Peyer's patch (tissue), 4 donors: ENCODE measurements at regions not wholly inside any gene's neighbourhood (a gene's known extent, or its start where the extent isn't known, plus 50 kb on each side); places are given as distances from the start of the nearest gene placed in this dataset.
"Not testable (repeated sequence)": the region's sequence is repeated elsewhere in the genome, so short reads cannot be mapped to it uniquely, and the experiment has no call there.

Experiments used
- DNase-seq, 3 donors: peaks; one replicate each; pipeline ENCODE4 v3.0.0-alpha.2; 2017 to 2019
- H3K27ac ChIP-seq, 4 donors: fragments of 200-600 bp; sonication (generic); one replicate each; pipeline ENCODE4 v1.5.1; 2016 to 2019
- H3K27me3 ChIP-seq, 2 donors: fragments of 200-600 bp; sonication (generic); one replicate each; pipeline ENCODE4 v1.5.1; 2019
- H3K36me3 ChIP-seq, 3 donors: fragments of 200-600 bp; sonication (generic); one replicate each; pipeline ENCODE4 v1.5.1; 2016 to 2019
- H3K4me1 ChIP-seq, 4 donors: fragments of 200-600 bp; sonication (generic); one replicate each; pipeline ENCODE4 v1.5.1; 2016 to 2019
- H3K4me3 ChIP-seq, 4 donors: fragments of 200-600 bp; sonication (generic); 1 replicate in 3 of 4; 2 replicates in 1 of 4; pipeline ENCODE4 v1.5.1; 2016 to 2019; ENCODE audit warnings: mild to moderate bottlenecking in 1 of 4
- H3K9me3 ChIP-seq, 4 donors: fragments of 200-600 bp; sonication (generic); one replicate each; pipeline ENCODE4 v1.5.1; 2016 to 2019; ENCODE audit warnings: mild to moderate bottlenecking in 1 of 4
- POLR2A ChIP-seq, 2 donors: fragments of 450-650 bp; IDR thresholded peaks; one replicate each; pipeline ENCODE4 v1.5.1; 2017; ENCODE audit warnings: antibody characterized with exemption in 2 of 2, mild to moderate bottlenecking in 2 of 2, moderate library complexity in 2 of 2
- TF ChIP-seq, protein P1 (sequence below), 6 experiments: fragments of 450-650 bp in 4 of 6; fragments of 200-600 bp in 2 of 6; sonication (generic) in 1 of 6; IDR thresholded peaks; one replicate each; pipeline ENCODE4 v1.5.1; 2017 to 2019; ENCODE audit warnings: antibody characterized with exemption in 6 of 6, mild to moderate bottlenecking in 3 of 6, moderate library complexity in 1 of 6

DNA sequence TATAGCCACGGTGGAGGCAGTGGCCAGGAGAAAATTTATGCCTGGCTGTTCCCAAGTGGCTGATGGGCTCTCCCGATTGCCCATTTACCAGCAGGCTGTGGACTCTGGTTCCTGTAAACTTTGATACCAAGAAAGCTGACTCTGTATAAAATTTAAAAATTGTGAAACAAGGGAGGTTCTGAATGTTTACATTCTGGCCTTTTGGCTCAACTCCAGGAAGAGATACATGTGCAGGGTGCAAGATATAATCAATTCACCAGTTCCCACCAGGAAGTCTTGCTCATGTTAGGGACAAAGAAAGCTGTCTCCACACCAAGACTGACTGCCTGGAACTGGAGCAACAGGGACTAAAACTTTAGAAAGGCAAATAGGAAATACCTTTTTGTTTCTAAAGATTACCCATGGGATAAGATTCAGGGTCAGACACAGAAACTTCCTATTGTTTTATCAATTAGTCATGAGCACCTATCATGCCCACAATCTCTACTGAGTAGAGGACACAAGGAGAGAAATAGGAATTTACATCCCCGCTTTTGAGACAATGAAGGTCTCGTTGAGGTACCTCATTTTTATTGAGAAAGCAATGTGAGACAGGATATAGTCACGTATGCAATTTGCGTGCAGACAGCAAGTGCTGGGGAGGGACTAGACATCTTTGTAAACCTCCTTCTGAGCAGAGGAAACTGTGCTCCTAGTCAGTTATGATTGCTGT is 123.5 kb downstream of the LIPG start:
- H3K4me1 ChIP-seq = no peaks in the 10 kb centered on the region
- no peak for DNase-seq

DNA sequence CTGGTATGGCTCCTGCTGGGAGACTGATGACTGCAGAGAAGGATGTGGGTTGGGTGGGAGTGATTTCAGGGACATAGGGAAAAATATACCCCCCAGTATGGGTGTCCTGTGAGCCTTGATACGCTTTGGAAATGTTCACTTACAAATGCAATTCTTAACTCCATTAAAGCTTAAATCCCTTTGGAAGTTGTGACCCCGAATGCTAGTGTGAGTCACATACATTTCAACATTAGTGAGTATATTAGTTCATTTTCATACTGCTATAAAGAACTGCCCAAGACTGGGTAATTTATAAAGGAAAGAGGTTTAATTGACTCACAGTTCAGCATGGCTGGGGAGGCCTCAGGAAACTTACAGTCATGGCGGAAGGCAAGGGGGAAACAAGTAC is 120.9 kb downstream of the LIPG start:
- H3K4me1 ChIP-seq, H3K4me3 ChIP-seq, DNase-seq, H3K27me3 ChIP-seq, H3K9me3 ChIP-seq, H3K36me3 ChIP-seq, H3K27ac ChIP-seq: not testable (repeated sequence)

More for the DNA sequence above, 123.5 kb downstream of the LIPG start:
- no peak overlapping the region for H3K27ac ChIP-seq
- no peaks in the 10 kb centered on the region for H3K36me3 ChIP-seq
- H3K27me3 ChIP-seq = no peaks in the 10 kb centered on the region
- TF ChIP-seq, protein P1, sequence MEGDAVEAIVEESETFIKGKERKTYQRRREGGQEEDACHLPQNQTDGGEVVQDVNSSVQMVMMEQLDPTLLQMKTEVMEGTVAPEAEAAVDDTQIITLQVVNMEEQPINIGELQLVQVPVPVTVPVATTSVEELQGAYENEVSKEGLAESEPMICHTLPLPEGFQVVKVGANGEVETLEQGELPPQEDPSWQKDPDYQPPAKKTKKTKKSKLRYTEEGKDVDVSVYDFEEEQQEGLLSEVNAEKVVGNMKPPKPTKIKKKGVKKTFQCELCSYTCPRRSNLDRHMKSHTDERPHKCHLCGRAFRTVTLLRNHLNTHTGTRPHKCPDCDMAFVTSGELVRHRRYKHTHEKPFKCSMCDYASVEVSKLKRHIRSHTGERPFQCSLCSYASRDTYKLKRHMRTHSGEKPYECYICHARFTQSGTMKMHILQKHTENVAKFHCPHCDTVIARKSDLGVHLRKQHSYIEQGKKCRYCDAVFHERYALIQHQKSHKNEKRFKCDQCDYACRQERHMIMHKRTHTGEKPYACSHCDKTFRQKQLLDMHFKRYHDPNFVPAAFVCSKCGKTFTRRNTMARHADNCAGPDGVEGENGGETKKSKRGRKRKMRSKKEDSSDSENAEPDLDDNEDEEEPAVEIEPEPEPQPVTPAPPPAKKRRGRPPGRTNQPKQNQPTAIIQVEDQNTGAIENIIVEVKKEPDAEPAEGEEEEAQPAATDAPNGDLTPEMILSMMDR (IDR thresholded peaks at IDR 0.05) = no peak
- TF ChIP-seq POLR2A (IDR thresholded peaks at IDR 0.05) = no peak
- H3K9me3 ChIP-seq = no peaks in the 10 kb centered on the region
- H3K4me3 ChIP-seq = no peak overlapping the region

DNA sequence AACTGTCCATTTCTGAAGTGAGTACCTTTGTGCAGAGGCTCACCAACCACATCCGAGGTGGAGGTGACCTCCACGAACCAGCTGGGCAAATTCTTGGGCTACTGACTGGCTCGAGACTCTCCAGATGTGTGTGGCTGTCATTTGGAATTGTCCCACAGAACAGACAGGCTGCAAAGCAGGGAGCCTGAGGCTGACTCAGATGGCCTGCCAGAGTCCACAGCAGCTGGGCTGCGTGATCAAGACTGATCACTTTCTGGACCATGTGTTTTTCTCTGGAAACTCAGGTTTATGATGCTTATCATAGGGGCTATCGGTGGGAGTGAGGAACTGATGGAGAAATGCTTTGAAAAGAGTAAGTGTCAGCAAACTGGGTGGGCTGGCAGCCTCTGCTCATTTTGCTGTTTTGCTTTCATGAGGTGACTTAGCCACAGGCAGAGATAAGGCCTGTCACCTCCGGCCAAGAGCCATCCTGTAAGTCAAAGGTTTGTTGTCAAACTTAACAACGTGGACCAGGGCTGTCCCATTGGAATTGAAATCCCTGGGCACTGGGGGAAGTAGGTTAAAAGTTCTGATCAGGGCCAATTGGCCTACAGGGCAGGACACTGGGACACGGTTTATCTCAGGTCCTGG is 120.4 kb downstream of the LIPG start:
- Histone ChIP-seq H3K9me3 (no peaks in the 10 kb centered on the region), H3K27me3 (no peaks in the 10 kb centered on the region), H3K36me3 (no peaks in the 10 kb centered on the region), H3K4me3 (no peak overlapping the region), H3K4me1 (peaks cover 0 to 7% (median 0%) of the 10 kb centered on the region in 4 donors), H3K27ac (no peak overlapping the region)
- DNase-seq = no peak
- TF ChIP-seq POLR2A (IDR thresholded peaks at IDR 0.05) = no peak
- TF ChIP-seq, protein P1 (IDR thresholded peaks at IDR 0.05) = no peak

DNA sequence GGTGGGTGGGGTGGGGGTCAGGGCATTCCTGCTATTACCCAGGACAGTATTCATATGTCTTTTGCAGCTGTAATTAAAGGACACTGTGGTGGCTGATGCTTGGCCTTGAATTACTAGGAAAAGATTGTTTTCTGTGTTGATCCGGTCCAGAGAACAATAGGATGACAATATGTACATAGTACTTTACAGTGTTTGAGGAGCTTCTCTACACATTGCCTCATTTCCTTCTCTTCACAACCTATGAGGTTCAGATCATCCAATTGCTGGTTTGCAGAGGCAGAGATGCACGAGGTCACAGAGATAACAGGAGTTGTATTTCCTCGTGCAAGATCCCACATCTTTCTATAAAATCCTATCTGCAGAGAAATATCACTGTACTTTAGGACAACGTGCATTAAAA is 119.5 kb downstream of the LIPG start:
- Histone ChIP-seq H3K27me3 (no peaks in the 10 kb centered on the region), H3K36me3 (no peaks in the 10 kb centered on the region), H3K27ac (no peak overlapping the region), H3K9me3 (no peaks in the 10 kb centered on the region), H3K4me3 (no peak overlapping the region), H3K4me1 (peaks cover 0 to 7% (median 0%) of the 10 kb centered on the region in 4 donors)
- no peak for DNase-seq
- no peak for TF ChIP-seq POLR2A (IDR thresholded peaks at IDR 0.05)
- TF ChIP-seq, protein P1 (IDR thresholded peaks at IDR 0.05) = no peak

DNA sequence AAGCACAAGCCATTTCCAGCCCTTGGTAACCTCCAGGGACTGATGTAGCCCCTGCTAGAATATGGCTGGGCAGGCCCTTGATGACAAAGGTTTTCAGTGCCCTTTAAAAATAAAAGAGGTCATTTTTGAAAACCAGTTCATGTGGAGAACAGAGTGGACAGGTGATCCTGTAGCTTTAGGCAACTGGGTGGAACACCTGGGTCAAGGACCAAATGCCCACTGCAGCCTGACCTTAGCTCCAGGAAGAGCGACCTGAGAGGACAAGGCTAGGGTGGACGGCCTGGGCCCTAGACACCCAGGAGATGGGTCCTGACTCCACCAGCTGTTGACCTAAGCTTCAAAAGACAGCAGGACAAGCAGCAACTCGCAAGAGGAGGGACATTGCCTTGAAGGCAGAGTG is 116.6 kb downstream of the LIPG start:
- Histone ChIP-seq H3K4me3 (no peak overlapping the region), H3K27me3 (no peaks in the 10 kb centered on the region), H3K9me3 (no peaks in the 10 kb centered on the region), H3K36me3 (no peaks in the 10 kb centered on the region), H3K4me1 (peaks cover 0 to 7% (median 0%) of the 10 kb centered on the region in 4 donors), H3K27ac (peak overlapping the region in 3 of 4 donors; percentile 30 to 60 (median 40))
- TF ChIP-seq, protein P1 (IDR thresholded peaks at IDR 0.05) = no peak
- no peak for TF ChIP-seq POLR2A (IDR thresholded peaks at IDR 0.05)
- DNase-seq = no peak

DNA sequence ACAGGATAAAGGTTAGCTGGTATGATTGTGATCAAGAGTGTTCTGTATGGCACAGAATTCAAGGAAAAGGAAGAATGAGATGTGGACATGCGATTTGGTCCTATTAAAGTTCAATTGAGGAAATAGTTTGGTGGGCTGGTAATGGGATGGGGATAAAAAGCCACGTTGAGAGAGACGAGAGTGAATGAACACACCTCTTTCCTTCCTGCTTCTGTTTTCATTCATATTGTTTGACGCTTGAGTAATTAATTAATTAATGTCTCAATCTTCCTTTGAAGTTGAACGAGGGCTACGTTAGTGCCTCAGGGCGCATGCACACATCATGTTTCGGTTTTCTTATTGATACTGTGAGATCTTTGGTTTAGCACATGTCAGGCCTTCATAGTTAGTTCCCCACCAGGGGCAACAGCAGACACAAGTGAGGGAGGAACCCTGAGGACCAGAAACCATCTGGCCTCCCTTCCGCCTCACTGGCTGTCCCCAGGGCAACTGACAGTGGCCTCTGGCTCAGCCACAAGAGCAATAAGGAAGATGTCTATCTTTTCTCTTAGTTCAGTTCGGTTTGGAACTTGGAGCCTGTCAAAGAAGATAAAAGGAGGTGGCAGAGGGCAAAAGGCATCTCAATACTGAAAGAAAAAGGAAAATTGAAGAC is 116.0 kb downstream of the LIPG start:
- TF ChIP-seq POLR2A (IDR thresholded peaks at IDR 0.05) = no peak
- TF ChIP-seq, protein P1 (IDR thresholded peaks at IDR 0.05) = peak in 1 of 6 experiments; percentile 10

More for the DNA sequence above, 116.0 kb downstream of the LIPG start:
- H3K4me1 ChIP-seq = peaks cover 0 to 7% (median 0%) of the 10 kb centered on the region in 4 donors
- H3K9me3 ChIP-seq = no peaks in the 10 kb centered on the region
- no peaks in the 10 kb centered on the region for H3K36me3 ChIP-seq
- peak overlapping the region in 2 of 4 donors; percentile 30 to 60 for H3K27ac ChIP-seq
- H3K27me3 ChIP-seq = no peaks in the 10 kb centered on the region
- H3K4me3 ChIP-seq = no peak overlapping the region
- peak in 2 of 3 donors; percentile 56 to 60 for DNase-seq
